ENCODE measurements at regions not wholly inside any gene's neighbourhood (a gene's known extent, or its start where the extent isn't known, plus 50 kb on each side); places are given as distances from the start of the nearest gene placed in this dataset.

- no peak for TF ChIP-seq ZNF274 (IDR thresholded peaks at IDR 0.05; ENCODE audit: low read depth, low read length)
- TF ChIP-seq SUZ12 (IDR thresholded peaks at IDR 0.05; ENCODE audit: extremely low read depth, insufficient read depth, insufficient read length) = no peak
Observed at GRCh38 chr4:128403586-128403985, 116.0 kb upstream of the PGRMC2 start.

Data from NT2/D1 (cell line).